ENCODE measurements at regions not wholly inside any gene's neighbourhood (a gene's known extent, or its start where the extent isn't known, plus 50 kb on each side); places are given as distances from the start of the nearest gene placed in this dataset.

DNA sequence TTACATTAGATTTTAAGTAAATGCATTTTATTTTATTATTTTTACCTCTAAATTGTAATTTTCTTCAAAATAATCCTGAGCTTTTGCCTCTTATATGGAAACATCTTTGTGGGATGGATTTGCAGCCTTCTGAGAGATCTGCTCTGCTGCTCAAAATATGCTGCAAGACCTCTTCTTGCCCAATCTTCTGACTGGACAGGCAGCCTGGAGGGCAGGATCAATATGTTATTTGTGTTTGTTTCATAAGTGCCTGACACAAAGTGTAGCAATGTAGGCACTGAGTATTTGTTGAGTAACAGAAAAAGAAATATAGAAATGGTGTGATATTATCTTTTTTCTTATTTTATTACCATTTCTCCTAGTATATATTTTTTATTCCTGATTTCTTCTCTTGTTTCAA is 1106.9 kb downstream of the TMTC2 start:
- H2BK5ac ChIP-seq (ENCODE audit: low read depth, low read length), result no peak overlapping the region
- H3K18ac ChIP-seq (ENCODE audit: extremely low read depth, low read length), result no peak overlapping the region
- peaks cover 0 to 9% (median 0%) of the 10 kb centered on the region in 4 experiments; a peak in 1 of 7 replicates for H3K4me1 ChIP-seq (replicated peaks in 1 of 4; ENCODE audit: control insufficient read depth in 3 of 4, insufficient read depth in 4 of 4, low read length in 3 of 4)
- no peak overlapping the region for H3K14ac ChIP-seq (ENCODE audit: insufficient read length)
- no peak overlapping the region for H4K5ac ChIP-seq (ENCODE audit: insufficient read length, low read depth, low read length)
- no peak overlapping the region for H3K56ac ChIP-seq (replicated peaks; ENCODE audit: insufficient read length, low read depth, low read length)
- ChIA-PET CTCF (ENCODE audit: partially characterized antibody) (interaction anchor here (0.6 kb wide), 1 partner anchor 783 kb away, joined by 3 read pairs; no protein-coding TSS in a partner anchor), POLR2A (ENCODE audit: partially characterized antibody) (no interaction called here)
- H3K4me2 ChIP-seq (ENCODE audit: insufficient read depth in 1 of 2, low read depth in 2 of 2, low read length in 2 of 2), result no peak overlapping the region
- no peak overlapping the region for H2BK120ac ChIP-seq (replicated peaks; ENCODE audit: low read depth, low read length)
- H2BK20ac ChIP-seq (ENCODE audit: low read length), result no peak overlapping the region
- H4K8ac ChIP-seq (ENCODE audit: extremely low read depth, insufficient read depth, low read length), result no peak overlapping the region
- no peak overlapping the region for H3K27ac ChIP-seq (ENCODE audit: low read depth, low read length)
- no peaks in the 10 kb centered on the region for H3K79me1 ChIP-seq (ENCODE audit: low read depth, low read length)
- no peak overlapping the region for H3K4me3 ChIP-seq (ENCODE audit: extremely low read depth in 1 of 4, insufficient read depth in 2 of 4, low read depth in 3 of 4, low read length in 4 of 4)
- no peaks in the 10 kb centered on the region for H3K9me3 ChIP-seq (ENCODE audit: insufficient read depth in 2 of 2, low read depth in 1 of 2, low read length in 1 of 2)
- FAIRE-seq, result no peak
- H4K91ac ChIP-seq (replicated peaks; ENCODE audit: insufficient read length, low read length), result no peak overlapping the region
- no peak overlapping the region for H3K4ac ChIP-seq (replicated peaks; ENCODE audit: insufficient read length, low read depth, low read length)
- H3K9ac ChIP-seq (replicated peaks in 1 of 4; ENCODE audit: extremely low read depth in 1 of 4, low read depth in 3 of 4, low read length in 3 of 4), result no peak overlapping the region
- no peak overlapping the region for H2BK15ac ChIP-seq (ENCODE audit: low read length)
- H3K23ac ChIP-seq (ENCODE audit: insufficient read length), result no peak overlapping the region
- H3K23me2 ChIP-seq (ENCODE audit: low read depth, low read length), result no peaks in the 10 kb centered on the region
- H2BK12ac ChIP-seq (ENCODE audit: low read depth, low read length), result no peak overlapping the region
- no peaks in the 10 kb centered on the region for H3K36me3 ChIP-seq (ENCODE audit: control insufficient read depth in 2 of 4, insufficient read depth in 4 of 4, low read length in 3 of 4)
- H2AK5ac ChIP-seq (ENCODE audit: low read depth, low read length), result no peak overlapping the region
- DNase-seq (ENCODE audit: low read depth in 1 of 2, low spot score in 2 of 2), result no peak
- H2AFZ ChIP-seq (ENCODE audit: low read length), result no peak overlapping the region
- H3K27me3 ChIP-seq (replicated peaks in 1 of 4; ENCODE audit: control insufficient read depth in 3 of 4, extremely low read depth in 1 of 4, insufficient read depth in 3 of 4, low read length in 3 of 4), result no peaks in the 10 kb centered on the region
- H3K79me2 ChIP-seq (ENCODE audit: control insufficient read depth in 1 of 2, insufficient read depth in 2 of 2, low read length in 2 of 2), result no peaks in the 10 kb centered on the region
- H4K20me1 ChIP-seq (replicated peaks in 1 of 2; ENCODE audit: control insufficient read depth in 1 of 2, insufficient read depth in 2 of 2, low read length in 2 of 2), result no peaks in the 10 kb centered on the region
- no peak for TF ChIP-seq TBP (IDR thresholded peaks at IDR 0.05; ENCODE audit: low read depth, low read length)
- TF ChIP-seq SP1 (IDR thresholded peaks at IDR 0.05; ENCODE audit: low read depth, low read length), result no peak
- no peak for TF ChIP-seq SIN3A (conservative IDR thresholded peaks at IDR 0.05 in 1 of 2, IDR thresholded peaks at IDR 0.05 in 1 of 2; ENCODE audit: low read depth in 1 of 2, low read length in 2 of 2)
- no peak for TF ChIP-seq HDAC6 (IDR thresholded peaks at IDR 0.05; ENCODE audit: low read depth, low read length)
- no peak for TF ChIP-seq GTF2F1 (IDR thresholded peaks at IDR 0.05; ENCODE audit: borderline replicate concordance, low read depth, low read length)
- no peak for TF ChIP-seq CHD2 (IDR thresholded peaks at IDR 0.05; ENCODE audit: low read length)
- TF ChIP-seq SAP30 (IDR thresholded peaks at IDR 0.05; ENCODE audit: insufficient read depth, insufficient replicate concordance, low read length), result no peak
- TF ChIP-seq, protein P1, sequence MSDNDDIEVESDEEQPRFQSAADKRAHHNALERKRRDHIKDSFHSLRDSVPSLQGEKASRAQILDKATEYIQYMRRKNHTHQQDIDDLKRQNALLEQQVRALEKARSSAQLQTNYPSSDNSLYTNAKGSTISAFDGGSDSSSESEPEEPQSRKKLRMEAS (IDR thresholded peaks at IDR 0.05), result no peak
- TF ChIP-seq SP2 (IDR thresholded peaks at IDR 0.05; ENCODE audit: low read length), result no peak
- no peak for TF ChIP-seq FOSL1 (IDR thresholded peaks at IDR 0.05; ENCODE audit: insufficient read depth, low read depth, low read length)
- TF ChIP-seq CTBP2 (IDR thresholded peaks at IDR 0.05; ENCODE audit: borderline replicate concordance, insufficient read depth, insufficient read length, low read length), result no peak
- TF ChIP-seq BCL11A (IDR thresholded peaks at IDR 0.05; ENCODE audit: low read depth in 2 of 2, low read length in 2 of 2), result no peak

Measured in H1 (cell line).